Progenitor cell of endocrine pancreas (in vitro differentiated cells): ENCODE measurements at regions not wholly inside any gene's neighbourhood (a gene's known extent, or its start where the extent isn't known, plus 50 kb on each side); places are given as distances from the start of the nearest gene placed in this dataset.

Experiments
- DNase-seq: peaks from one replicate; pipeline ENCODE4 v3.0.0; 2021; ENCODE audit warnings: low spot score; ENCODE audit not compliant: unreplicated experiment
- H3K27ac Mint-ChIP-seq: 2 replicates; pipeline ENCODE4 v1.8.0; 2021; ENCODE audit warnings: mild to moderate bottlenecking, moderate library complexity, mixed read lengths
- H3K27me3 Mint-ChIP-seq: 2 replicates; pipeline ENCODE4 v1.8.0; 2021; ENCODE audit warnings: mixed read lengths
- H3K36me3 Mint-ChIP-seq: 2 replicates; pipeline ENCODE4 v1.8.0; 2022; ENCODE audit warnings: mixed read lengths; ENCODE audit not compliant: insufficient read depth
- H3K4me1 Mint-ChIP-seq: 2 replicates; pipeline ENCODE4 v1.8.0; 2021; ENCODE audit warnings: low read depth, mixed read lengths
- H3K4me3 Mint-ChIP-seq: 2 replicates; pipeline ENCODE4 v1.8.0; 2021; ENCODE audit warnings: low read depth, mild to moderate bottlenecking, moderate library complexity, mixed read lengths
- H3K9me3 Mint-ChIP-seq: 2 replicates; pipeline ENCODE4 v1.8.0; 2021; ENCODE audit warnings: low read depth, mixed read lengths
- CTCF ChIP-seq: fragments of 200-600 bp; sonication (generic); IDR thresholded peaks from one replicate; pipeline ENCODE4 v1.5.0; 2021; ENCODE audit warnings: antibody characterized with exemption, mild to moderate bottlenecking; ENCODE audit not compliant: unreplicated experiment

GRCh38 chr5:67694810-67695191 lies 498.2 kb upstream of the CD180 start:
- TF ChIP-seq CTCF, result no peak

GRCh38 chr5:67693956-67694809 lies 497.6 kb upstream of the CD180 start:
- no peak for DNase-seq
- no peaks in the 10 kb centered on the region for H3K4me1 Mint-ChIP-seq
- H3K27ac Mint-ChIP-seq, result no peak overlapping the region
- H3K4me3 Mint-ChIP-seq, result no peak overlapping the region
- no peaks in the 10 kb centered on the region for H3K27me3 Mint-ChIP-seq
- H3K9me3 Mint-ChIP-seq, result peaks cover 12% of the 10 kb centered on the region
- no peak for TF ChIP-seq CTCF
- peaks cover 4% of the 10 kb centered on the region for H3K36me3 Mint-ChIP-seq

More at GRCh38 chr5:67694810-67695191, 498.2 kb upstream of the CD180 start:
- Mint-ChIP-seq H3K4me1 (no peaks in the 10 kb centered on the region), H3K4me3 (no peak overlapping the region), H3K36me3 (peaks cover 4% of the 10 kb centered on the region), H3K9me3 (peaks cover 12% of the 10 kb centered on the region), H3K27me3 (no peaks in the 10 kb centered on the region), H3K27ac (no peak overlapping the region)
- DNase-seq, result no peak

- H3K27me3 Mint-ChIP-seq, result no peaks in the 10 kb centered on the region
- no peak overlapping the region for H3K27ac Mint-ChIP-seq
- no peak for TF ChIP-seq CTCF
- H3K9me3 Mint-ChIP-seq, result peaks cover 13% of the 10 kb centered on the region
- H3K36me3 Mint-ChIP-seq, result peaks cover 4% of the 10 kb centered on the region
- no peak for DNase-seq
- no peaks in the 10 kb centered on the region for H3K4me1 Mint-ChIP-seq
- H3K4me3 Mint-ChIP-seq, result no peak overlapping the region
Observed at GRCh38 chr5:67686746-67687145, 490.1 kb upstream of the CD180 start.

- Mint-ChIP-seq H3K36me3 (no peaks in the 10 kb centered on the region), H3K4me1 (no peaks in the 10 kb centered on the region)
Observed at GRCh38 chr5:67681703-67682102, 485.1 kb upstream of the CD180 start.

GRCh38 chr5:67680099-67680498 lies 483.5 kb upstream of the CD180 start:
- no peak for DNase-seq
- peaks cover 3% of the 10 kb centered on the region for H3K9me3 Mint-ChIP-seq
- H3K36me3 Mint-ChIP-seq, result no peaks in the 10 kb centered on the region
- H3K4me1 Mint-ChIP-seq, result no peaks in the 10 kb centered on the region
- TF ChIP-seq CTCF, result no peak
- H3K4me3 Mint-ChIP-seq, result no peak overlapping the region
- H3K27ac Mint-ChIP-seq, result no peak overlapping the region
- H3K27me3 Mint-ChIP-seq, result no peaks in the 10 kb centered on the region

More at GRCh38 chr5:67681703-67682102, 485.1 kb upstream of the CD180 start:
- no peak for DNase-seq
- peaks cover 9% of the 10 kb centered on the region for H3K9me3 Mint-ChIP-seq
- no peak overlapping the region for H3K27ac Mint-ChIP-seq
- no peak overlapping the region for H3K4me3 Mint-ChIP-seq
- H3K27me3 Mint-ChIP-seq, result no peaks in the 10 kb centered on the region
- no peak for TF ChIP-seq CTCF
